HK-2 (cell line): ENCODE measurements at regions not wholly inside any gene's neighbourhood (a gene's known extent, or its start where the extent isn't known, plus 50 kb on each side); places are given as distances from the start of the nearest gene placed in this dataset.

ENCODE experiments used
- DNase-seq: peaks from one replicate; pipeline ENCODE4 v3.0.0-alpha.2; 2018; ENCODE audit not compliant: unreplicated experiment

- no peak for DNase-seq
Measured at GRCh38 chr12:59046763-59047534, 126.6 kb upstream of the LRIG3 start.

DNA sequence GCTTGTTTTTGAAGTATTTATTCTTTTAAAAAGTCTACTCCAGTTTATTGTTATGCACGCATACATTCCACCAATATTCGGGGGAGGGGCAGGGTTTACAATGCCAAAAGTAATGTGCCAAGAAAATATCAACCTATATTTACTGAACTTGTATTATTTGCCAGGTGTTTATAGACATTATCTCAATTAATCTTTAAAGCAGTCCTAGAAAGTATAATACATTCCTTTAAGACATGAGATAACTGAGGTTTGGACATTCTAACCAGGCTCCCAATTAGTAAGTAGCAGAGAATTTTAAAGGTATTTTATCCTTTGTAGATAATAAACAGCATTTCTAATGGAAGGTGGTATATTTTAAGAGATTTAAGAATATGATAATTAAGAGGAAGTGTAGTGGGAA, 124.5 kb upstream of the LRIG3 start:
- no peak for DNase-seq

DNA sequence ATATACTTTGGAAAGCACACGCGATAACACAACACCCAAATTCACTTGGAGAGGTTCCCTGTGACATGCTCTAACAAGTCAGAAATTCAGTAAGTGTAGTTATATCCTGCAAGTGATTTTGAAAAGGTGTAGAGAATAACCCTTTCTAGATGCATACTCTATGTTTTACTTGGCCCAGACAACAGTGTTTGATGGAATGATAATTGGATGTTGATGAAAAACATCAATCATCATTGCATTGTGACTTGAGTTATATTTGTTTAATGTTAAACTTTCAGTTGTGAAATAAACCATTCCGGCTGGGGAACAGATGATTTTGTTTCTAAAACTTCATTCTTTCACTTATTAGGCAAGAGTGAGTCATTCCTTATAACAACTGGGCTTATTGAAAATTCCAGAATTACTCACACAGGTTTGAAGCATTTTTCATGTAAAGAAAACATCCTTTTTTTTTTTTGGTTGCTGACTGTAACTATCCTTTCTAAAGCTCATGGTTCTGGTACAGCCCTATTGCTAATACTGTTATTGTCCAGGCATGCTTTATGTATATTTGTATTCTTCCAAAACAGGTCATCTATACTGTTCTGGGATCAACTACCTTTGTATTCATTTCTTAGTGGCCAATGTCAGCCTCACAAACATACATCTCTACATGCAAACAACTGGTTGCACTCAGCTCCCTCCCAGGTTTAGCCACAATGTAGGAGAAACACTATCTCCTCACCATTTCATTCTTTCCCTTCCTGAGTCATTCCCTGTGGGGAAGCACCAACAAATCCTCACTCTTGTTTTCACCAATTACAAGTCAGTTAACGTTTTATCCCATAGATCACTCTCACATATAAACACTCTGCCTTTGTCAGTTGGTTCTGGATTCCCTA, 121.2 kb upstream of the LRIG3 start:
- DNase-seq = no peak

- peak; percentile 23 for DNase-seq
Measured at GRCh38 chr12:59040656-59041055, 120.4 kb upstream of the LRIG3 start.

DNA sequence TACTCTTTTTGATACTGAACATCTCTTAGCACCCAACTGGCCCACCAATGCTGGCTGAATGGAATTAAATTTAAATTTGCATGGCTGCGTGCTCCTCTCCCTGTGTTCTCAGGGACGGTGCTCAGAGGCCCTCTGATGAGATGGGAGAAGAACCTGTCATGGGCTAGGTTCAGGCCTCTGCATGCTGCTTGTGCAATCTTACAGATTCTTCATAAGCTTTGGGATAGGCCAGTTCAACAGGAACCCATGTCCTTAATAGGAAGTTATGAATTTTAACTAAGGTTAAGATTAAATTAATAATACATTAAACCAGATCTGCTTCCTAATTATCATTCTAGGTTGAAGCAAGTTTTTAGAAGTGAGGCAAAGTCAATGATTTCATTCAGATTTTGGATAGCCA, 119.7 kb upstream of the LRIG3 start:
- DNase-seq = no peak

- no peak for DNase-seq
Measured at GRCh38 chr12:59039005-59039404, 118.7 kb upstream of the LRIG3 start.

DNA sequence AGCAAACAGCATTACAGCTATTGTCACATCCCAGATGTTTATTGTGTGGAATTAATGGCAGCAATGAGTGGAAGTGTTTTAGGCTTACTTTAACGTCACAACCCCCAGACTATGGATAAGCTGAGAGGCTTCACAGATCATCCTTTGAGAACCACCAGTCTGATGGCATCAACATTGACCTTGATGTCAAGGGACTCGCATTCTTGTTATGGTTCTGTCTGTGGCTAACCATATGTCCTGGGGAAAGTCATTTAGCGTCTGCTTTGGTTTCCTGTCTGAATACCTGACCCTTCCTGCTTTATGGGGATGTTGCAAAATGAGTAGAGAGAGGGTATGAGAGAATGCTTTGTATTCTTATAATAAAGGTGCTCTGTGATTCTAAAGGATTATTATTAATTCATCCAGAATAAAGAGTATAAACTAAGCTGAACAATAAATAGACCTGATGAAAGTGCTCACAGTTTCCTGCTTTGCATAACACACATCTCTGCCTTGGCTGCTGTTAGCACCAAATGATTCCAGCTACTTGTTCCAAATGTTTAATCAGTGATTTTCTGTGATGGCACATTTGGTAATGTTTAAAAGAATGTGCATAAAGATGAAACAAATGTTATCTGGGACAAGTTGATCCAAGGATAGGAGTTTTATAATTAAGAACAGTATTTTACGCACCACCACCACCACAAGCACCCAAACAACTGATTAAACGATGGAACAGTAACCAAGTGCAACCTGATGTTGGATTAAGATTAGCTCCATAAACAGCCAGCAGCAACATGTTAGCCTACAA, 116.9 kb upstream of the LRIG3 start:
- DNase-seq = no peak

DNA sequence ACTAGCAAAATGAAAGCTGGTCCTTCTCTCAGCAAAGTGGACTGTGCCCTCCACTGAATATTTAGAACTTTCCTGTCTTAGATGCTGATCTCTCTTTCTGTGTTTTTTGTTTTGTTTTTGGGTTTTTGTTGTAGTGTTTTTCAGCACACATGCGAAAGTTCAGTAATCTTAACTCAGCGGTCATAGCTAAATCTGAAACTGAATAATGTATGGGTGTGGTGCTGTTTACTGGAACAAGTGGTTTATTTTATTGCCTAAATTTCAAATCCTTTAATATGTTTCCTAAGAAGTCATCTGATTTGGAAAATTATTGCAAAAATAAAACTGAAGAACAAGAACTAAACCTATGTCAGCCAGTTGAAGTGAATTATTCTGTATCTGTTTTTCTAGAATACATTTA, 116.0 kb upstream of the LRIG3 start:
- DNase-seq = no peak

DNA sequence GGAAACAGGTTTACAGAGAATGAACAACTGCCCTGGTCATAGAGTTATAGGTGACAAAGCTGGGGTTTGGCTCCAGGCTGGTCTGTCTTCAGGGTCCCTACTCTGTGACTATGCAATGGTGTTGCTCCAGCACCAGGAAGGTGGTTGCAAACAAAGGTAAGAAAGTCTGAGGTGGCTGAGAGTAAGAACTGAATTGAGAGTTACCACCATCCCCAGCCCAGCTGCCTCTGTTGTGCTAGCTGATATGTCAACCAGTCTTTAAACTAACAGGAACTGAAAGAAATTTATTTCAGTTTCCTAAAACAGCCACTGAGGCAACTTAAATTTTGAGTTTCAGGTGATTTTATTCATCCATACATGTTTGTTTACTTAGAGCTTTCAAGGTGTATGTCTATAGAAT, 111.0 kb upstream of the LRIG3 start:
- DNase-seq = no peak

GRCh38 chr12:59030415-59030814, 110.1 kb upstream of the LRIG3 start:
- DNase-seq = no peak

GRCh38 chr12:59027199-59027598, 106.9 kb upstream of the LRIG3 start:
- no peak for DNase-seq

GRCh38 chr12:59023861-59024424, 103.6 kb upstream of the LRIG3 start:
- no peak for DNase-seq

DNA sequence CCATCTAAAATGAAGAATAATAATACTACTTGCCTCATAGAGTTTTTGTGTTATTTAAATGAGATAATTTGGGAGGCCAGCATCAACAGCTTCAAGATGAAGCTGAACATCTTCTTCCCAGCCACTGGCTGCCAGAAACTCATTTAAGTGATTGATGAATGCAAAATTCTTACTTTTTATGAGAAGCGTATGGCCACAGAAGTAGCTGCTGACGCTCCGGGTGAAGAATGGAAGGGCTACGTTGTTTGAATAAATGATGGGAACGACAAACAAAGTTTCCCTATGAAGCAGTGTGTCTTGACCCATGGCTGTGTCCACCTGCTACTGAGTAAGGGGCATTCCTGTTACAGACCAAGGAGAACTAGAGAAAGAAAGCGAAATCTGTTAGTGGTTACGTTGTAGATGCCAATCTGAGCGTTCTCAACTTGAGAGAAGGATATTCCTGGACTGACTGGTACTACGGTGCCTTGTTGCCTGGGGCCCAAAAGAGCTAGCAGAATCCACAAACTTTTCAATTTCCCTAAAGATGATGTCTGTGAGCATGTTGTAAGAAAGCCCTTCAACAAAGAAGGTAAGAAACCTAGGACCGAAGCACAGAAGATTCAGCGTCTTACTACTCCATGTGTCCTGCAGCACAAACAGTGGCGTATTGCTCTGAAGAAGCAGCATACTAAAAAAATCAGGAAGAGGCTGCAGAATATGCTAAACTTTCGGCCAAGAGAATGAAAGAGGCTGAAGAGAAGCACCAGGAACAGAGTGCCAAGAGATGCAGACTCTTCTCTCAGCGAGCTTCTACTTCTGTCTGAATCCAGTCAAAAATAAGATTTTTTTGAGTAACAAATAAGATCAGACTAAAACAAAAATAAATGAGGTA, 100.0 kb upstream of the LRIG3 start:
- DNase-seq = no peak

GRCh38 chr12:59014885-59015284, 94.6 kb upstream of the LRIG3 start:
- DNase-seq = no peak

DNA sequence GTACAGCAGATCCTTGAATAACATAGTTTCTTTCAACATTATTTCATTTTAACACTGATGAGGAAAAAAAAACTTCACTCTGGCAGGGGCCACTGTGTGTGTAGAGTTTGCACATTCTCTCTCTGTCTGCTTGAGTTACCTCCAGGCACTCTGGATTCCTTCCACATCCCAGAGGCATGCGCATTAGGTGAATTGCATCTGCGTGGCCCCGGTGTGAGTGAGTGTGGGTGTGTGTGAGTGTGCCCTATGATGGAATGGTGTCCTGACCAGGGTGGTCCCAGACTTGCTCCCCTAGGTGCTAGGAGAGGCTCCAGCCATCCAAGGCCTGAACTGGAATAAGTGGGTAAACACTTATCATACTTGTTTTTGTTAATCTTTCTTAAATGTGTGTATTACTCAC, 90.6 kb upstream of the LRIG3 start:
- DNase-seq = no peak

GRCh38 chr12:59010118-59010517, 89.8 kb upstream of the LRIG3 start:
- no peak for DNase-seq

DNA sequence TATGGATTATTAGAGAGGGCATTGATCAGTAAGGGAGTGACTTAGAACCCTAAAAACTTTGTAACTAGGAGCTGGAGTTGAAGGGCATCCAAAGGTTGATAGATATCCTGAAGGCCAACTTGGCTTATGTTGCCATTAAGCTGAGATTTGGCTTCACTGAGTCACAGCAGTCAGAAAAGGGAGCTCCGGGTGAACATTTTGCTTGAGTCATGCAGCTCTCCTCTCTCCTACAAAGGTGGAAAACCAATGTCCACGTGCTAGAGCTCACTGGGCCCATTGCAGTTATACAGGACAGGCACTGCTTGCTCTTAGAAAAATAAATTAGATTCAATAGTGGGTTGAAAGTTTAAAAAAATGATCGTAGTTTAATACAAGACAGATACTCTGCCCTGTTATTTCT, 87.3 kb upstream of the LRIG3 start:
- no peak for DNase-seq

DNA sequence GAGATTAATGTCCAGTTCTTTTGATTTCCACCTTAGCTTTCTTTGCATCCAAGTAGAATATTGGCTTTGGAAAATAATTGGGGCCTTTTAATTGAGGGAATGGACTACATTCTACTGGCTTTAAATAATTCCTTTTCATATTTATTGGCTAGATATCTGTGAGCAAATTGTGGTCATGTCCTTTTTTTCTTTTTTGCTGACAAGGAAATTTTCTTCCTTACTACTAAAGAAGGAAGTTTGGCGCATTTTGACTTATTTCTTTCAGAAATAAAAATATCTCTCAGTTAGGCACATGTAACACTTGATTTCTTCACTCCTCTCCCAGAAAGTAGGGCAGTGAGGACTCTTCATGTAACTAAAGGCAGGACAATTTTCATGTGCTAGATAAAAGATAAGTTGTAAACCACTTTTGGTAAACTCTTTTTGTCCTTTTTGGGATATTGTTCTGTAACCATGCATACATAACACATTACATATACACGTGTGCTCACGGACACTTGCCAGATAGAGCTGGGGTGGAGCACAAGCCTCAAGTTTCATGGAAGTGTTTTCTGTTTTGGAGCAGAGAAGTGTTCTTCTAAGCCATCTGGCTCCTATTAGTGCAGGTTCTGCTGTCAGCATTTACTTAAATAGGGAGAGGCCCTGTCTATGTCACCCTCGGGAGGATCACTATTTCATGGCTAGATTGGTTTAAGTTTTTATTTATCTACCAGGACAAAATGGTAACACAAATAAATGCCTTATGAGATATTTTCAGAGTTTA, 85.1 kb upstream of the LRIG3 start:
- no peak for DNase-seq

DNA sequence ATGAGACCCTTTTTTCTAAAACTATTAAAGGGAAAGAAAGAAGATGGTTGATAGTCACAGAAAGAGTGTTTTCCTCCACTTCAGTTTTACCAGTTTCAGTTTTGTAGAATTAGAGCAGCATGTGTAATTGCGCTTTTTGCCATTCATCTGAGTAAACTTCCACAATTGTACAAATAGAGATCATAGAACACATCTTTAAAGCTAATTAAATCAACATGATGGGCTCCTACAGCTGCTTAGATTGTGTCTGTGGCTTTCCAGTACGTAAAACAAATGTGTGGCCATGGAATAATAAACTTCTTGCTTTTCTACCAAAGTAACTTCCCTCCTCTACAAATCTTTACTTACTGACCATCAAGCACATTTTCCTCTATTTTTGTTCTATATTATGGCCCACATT, 84.2 kb upstream of the LRIG3 start:
- no peak for DNase-seq

DNA sequence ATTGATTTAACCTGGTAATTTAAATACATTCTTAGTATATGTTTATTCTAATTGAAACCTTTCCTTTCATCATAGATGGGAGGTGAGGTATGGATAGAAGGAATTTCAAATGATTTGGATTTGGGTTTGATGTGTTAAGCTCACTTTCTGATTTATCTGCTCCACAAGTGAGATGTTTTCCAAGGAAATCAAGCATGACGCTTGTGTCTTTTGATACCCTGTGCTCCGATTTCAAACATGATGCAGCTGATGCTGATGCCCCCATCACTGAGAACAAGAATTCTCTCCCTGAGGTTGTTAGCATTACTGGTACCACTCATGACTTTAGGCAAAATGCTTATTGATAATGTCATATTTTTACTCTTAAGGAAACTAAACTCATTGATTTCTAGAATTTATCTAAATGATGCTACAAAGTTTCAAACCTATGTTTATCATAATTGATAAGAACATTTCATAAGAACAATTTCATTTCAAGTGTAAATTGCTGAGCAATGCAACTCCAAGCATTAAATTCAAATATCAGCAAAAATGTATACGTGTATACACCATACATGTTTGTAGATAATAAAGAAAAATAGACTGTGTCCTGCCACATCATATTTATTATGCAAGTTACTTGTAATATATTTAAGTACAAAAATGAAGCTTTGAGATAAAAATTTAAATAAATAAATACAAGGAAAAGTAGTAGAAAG, 75.5 kb upstream of the LRIG3 start:
- DNase-seq = no peak
